Tibial nerve (tissue), 4 donors: ENCODE measurements at regions not wholly inside any gene's neighbourhood (a gene's known extent, or its start where the extent isn't known, plus 50 kb on each side); places are given as distances from the start of the nearest gene placed in this dataset.

Experiments
- EP300 ChIP-seq, 2 donors: sonication (generic); formaldehyde crosslinking; IDR thresholded peaks; one replicate each; pipeline ENCODE4 v1.6.1; 2017; ENCODE audit warnings: antibody characterized with exemption in 2 of 2, mild to moderate bottlenecking in 1 of 2
- POLR2A ChIP-seq, 2 donors: fragments of 450-650 bp; IDR thresholded peaks; one replicate each; pipeline ENCODE4 v1.6.1; 2017; ENCODE audit warnings: antibody characterized with exemption in 2 of 2, mild to moderate bottlenecking in 2 of 2, moderate library complexity in 2 of 2
- TF ChIP-seq, protein P1 (sequence below), 5 experiments: fragments of 200-600 bp in 3 of 5; fragments of 450-650 bp in 2 of 5; sonication (generic) in 3 of 5; IDR thresholded peaks; one replicate each; pipeline ENCODE4 v1.5.1; 2016 to 2019; ENCODE audit warnings: antibody characterized with exemption in 5 of 5, mild to moderate bottlenecking in 3 of 5, moderate library complexity in 2 of 5

DNA sequence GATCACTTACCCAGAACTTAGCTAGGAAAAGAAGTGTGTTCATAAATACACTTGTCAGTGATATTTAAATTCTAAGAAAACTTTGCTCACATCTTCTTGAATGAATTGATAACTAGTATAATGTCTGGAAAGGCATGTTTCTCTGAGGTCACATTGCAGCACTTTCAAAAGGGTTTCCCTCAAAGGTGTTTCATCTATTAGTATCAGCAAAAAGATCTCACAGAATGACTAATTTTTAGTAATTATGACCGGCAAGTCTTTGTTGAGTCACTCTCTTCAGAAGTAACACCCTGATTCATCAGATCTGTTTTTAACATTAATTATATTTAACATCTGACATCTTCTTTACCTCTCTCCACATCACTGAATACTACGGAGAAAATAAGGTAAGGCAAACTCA is 222.3 kb downstream of the IKZF2 start:
- TF ChIP-seq, protein P1, sequence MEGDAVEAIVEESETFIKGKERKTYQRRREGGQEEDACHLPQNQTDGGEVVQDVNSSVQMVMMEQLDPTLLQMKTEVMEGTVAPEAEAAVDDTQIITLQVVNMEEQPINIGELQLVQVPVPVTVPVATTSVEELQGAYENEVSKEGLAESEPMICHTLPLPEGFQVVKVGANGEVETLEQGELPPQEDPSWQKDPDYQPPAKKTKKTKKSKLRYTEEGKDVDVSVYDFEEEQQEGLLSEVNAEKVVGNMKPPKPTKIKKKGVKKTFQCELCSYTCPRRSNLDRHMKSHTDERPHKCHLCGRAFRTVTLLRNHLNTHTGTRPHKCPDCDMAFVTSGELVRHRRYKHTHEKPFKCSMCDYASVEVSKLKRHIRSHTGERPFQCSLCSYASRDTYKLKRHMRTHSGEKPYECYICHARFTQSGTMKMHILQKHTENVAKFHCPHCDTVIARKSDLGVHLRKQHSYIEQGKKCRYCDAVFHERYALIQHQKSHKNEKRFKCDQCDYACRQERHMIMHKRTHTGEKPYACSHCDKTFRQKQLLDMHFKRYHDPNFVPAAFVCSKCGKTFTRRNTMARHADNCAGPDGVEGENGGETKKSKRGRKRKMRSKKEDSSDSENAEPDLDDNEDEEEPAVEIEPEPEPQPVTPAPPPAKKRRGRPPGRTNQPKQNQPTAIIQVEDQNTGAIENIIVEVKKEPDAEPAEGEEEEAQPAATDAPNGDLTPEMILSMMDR (IDR thresholded peaks at IDR 0.05), result no peak
- TF ChIP-seq POLR2A (IDR thresholded peaks at IDR 0.05) (no peak), EP300 (IDR thresholded peaks at IDR 0.05) (no peak)
